PC-3 (cell line): ENCODE measurements at regions not wholly inside any gene's neighbourhood (a gene's known extent, or its start where the extent isn't known, plus 50 kb on each side); places are given as distances from the start of the nearest gene placed in this dataset.
"Not testable (repeated sequence)": the region's sequence is repeated elsewhere in the genome, so short reads cannot be mapped to it uniquely, and the experiment has no call there.

Experiments
- EZH2 ChIP-seq: fragments of 300-600 bp; sonication (generic); IDR thresholded peaks from one replicate; pipeline ENCODE4 v1.6.1; 2017; ENCODE audit warnings: antibody characterized with exemption, mild to moderate bottlenecking, low read length; ENCODE audit not compliant: unreplicated experiment
- EZH2phosphoT487 ChIP-seq: fragments of 300-600 bp; sonication (generic); IDR thresholded peaks from 2 replicates; pipeline ENCODE4 v1.6.1; 2018; ENCODE audit warnings: mild to moderate bottlenecking, antibody characterized with exemption, low read length, borderline replicate concordance
- TF ChIP-seq, protein P1 (sequence below): fragments of 300-600 bp; sonication (generic); conservative IDR thresholded peaks from 2 replicates; pipeline ENCODE4 v1.5.1; 2017; ENCODE audit warnings: antibody characterized with exemption, low read depth, mild to moderate bottlenecking, low read length

DNA sequence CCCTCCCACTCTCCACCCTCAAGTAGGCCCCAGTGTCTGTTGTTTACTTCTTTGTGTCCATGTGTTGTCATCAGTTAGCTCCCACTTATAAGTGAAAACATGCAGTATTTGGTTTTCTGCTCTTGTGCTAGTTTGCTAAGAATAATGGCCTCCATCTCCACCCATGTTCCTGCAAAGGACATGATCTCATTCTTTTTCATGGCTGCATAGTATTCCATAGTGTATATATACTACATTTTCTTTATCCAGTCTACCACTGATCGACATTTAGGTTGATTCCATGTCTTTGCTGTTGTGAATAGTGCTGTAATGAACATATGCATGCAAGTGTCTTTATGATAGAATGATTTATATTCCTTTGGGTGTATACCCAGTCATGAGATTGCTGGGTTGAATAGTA is 116.0 kb downstream of the TDRD15 start:
- TF ChIP-seq, protein P1, sequence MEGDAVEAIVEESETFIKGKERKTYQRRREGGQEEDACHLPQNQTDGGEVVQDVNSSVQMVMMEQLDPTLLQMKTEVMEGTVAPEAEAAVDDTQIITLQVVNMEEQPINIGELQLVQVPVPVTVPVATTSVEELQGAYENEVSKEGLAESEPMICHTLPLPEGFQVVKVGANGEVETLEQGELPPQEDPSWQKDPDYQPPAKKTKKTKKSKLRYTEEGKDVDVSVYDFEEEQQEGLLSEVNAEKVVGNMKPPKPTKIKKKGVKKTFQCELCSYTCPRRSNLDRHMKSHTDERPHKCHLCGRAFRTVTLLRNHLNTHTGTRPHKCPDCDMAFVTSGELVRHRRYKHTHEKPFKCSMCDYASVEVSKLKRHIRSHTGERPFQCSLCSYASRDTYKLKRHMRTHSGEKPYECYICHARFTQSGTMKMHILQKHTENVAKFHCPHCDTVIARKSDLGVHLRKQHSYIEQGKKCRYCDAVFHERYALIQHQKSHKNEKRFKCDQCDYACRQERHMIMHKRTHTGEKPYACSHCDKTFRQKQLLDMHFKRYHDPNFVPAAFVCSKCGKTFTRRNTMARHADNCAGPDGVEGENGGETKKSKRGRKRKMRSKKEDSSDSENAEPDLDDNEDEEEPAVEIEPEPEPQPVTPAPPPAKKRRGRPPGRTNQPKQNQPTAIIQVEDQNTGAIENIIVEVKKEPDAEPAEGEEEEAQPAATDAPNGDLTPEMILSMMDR = not testable (repeated sequence)
- not testable (repeated sequence) for TF ChIP-seq EZH2, EZH2phosphoT487
